GM21786 (cell line): ENCODE measurements at regions not wholly inside any gene's neighbourhood (a gene's known extent, or its start where the extent isn't known, plus 50 kb on each side); places are given as distances from the start of the nearest gene placed in this dataset.

Source experiments
- ATAC-seq: cut with Tn5 transposase; IDR thresholded peaks from one replicate; pipeline ENCODE4 v1.9.1; 2021; ENCODE audit not compliant: unreplicated experiment

DNA sequence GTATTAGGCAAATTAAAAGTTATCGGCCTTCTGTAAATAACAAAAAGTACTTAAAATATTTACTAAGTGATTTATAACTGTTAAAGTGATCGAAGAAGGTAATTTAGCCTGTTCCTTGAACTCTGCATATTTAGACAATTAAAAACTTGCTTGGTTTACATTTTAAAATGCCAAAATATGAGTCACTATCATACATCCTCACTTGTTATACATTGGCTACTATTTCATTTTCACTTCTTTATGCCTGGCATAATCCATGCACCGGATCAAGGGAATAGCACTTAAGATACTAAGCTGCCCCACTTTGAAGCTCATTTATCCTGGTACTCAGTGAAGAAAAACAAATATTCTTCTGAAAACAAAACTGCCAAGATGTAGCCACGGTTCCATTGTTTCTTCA, 344.6 kb downstream of the UBE3D start:
- no peak for ATAC-seq

DNA sequence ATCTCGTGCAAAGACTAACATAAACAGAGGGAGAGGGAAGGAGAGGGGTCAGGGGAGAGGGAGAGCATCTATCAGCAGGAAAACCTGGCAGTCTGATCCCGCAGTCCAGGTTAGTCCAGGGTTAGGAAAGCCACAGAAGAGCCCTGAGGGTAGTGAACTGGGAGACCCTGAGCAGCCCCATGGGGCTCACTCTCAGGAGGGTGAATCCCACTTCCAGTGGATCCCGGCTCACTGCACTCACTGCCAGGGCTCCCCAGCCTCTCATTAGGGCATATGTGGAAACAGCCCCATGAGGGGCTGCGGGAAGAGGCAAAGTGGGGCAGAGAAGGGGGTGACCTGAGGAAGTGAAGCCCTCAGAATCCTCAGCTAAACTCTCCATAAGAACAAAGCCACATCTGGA, 329.9 kb downstream of the UBE3D start:
- ATAC-seq = no peak

DNA sequence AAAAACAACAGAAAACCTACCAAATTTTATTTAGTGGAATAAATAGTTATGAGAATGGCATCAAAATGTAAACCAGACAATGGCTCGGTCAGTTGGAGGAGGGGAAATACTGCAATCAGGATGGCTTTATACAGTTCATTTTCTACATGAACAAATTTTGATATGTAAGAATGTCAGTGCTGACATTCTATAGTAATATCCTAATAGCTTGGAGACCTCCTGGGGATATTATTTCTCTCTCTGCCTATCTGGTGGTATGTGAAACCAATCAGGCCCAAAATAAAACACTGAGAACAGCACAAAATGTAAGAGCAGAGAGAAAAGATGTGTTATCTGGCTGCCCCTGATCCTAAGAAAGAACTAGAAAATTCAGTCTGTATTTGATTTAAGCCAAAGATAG, 327.7 kb downstream of the UBE3D start:
- ATAC-seq = no peak

GRCh38 chr6:82738773-82739172, 326.9 kb downstream of the UBE3D start:
- ATAC-seq = no peak

GRCh38 chr6:82739303-82739702, 326.3 kb downstream of the UBE3D start:
- ATAC-seq = no peak

GRCh38 chr6:82740072-82740471, 325.6 kb downstream of the UBE3D start:
- no peak for ATAC-seq

DNA sequence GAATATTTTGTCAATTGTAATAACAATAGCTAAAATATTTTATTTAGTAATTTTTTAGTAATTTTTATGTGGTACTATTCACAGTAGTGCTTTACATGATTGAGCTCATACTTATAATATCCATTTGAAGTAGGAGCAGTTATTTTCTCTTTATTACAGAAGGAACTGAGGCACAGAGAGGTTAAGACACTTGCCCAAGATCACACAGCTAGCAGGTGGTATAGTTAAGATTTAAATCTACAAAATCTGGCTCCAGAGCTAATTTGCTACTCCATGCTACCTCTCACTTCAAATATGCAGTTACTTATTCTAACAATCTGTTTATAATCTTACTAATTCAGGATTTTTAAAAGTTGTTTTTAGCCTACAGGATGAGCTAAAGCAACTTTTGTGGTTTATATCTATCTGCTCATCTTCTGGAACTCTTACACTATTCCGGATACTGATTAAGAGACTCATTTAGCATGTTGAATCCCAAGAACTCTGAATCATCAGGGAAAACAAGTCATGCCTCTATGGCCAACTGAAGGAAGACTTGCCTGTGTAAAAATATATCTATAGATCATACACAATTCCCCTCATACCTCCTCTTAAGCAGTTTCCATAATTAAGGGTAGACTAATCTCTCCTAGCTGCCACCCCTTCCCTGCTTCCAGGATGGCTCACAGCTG, 324.2 kb downstream of the UBE3D start:
- ATAC-seq = no peak

- no peak for ATAC-seq
Observed at GRCh38 chr6:82741996-82742385, 323.6 kb downstream of the UBE3D start.

- no peak for ATAC-seq
Observed at GRCh38 chr6:82744286-82745015, 321.2 kb downstream of the UBE3D start.

- ATAC-seq = no peak
Observed at GRCh38 chr6:82750556-82750955, 315.1 kb downstream of the UBE3D start.

DNA sequence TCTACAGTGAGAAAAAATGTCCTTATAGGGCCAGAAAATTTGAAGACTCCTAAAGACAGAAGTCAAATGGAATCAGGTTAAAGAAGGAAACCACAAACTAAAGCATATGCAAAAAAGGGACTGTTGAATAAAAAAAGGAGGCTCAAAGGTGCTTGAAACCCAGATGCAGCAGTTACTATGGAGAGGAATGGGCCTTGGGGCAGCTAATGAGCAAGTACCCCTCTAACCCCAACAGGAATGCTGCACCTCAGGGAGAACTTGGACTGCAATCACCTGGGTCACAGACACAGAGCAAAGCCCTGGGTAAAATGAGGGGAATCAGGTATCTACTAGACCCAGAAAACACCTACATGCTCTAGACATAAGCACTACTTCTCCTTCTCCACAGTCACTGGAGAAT, 313.9 kb downstream of the UBE3D start:
- no peak for ATAC-seq

DNA sequence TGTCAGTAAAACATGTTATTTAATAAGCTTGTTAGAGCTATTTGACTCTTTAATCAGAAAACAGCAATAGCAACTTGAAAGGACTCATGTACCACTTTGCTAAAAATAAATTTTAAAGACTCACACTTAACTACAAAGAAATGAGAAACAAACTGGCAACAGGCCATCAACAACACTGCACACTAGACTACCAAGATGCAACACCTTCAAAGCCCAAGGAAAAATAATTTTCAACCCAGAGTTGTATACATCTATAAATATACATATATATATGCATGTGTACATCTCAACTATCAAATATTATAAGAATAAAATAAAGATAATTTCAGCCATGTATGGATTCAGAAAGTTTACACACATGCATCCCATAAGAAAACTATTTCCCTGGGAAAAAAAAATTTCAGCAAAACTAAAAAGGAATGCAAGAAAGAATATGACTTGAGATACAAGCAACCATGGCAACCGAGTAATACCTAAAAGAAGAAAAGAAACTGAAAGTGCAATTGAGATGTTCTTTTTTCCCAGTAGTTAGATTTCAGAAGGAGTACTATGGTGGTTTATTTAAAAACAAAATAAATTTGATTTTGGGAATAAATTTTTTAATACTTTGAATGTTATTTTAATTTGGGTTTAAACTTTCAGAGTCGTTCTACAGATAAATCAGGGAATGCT, 303.8 kb downstream of the UBE3D start:
- peak; percentile 47 for ATAC-seq

- no peak for ATAC-seq
Observed at GRCh38 chr6:82766476-82766875, 299.2 kb downstream of the UBE3D start.

GRCh38 chr6:82767037-82767436, 298.6 kb downstream of the UBE3D start:
- ATAC-seq = no peak

DNA sequence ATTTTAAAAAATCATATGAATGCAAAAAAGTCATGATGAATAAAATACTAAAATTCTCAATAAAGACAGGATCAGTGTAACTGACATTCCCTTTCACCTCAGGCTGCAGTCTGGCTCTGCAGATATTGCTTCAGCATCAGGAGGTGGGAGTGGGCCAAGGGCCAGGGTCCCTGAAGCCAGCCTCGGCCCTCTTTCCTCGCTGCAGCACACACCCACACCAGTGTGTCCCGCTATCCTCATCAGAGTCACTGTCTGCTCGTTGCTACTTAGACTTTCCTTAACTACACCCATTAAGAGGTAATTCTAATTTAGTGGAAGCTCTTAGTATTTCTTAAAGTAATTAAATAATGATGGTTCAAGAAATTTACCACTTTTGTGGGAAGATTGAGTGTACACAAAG, 298.2 kb downstream of the UBE3D start:
- ATAC-seq = no peak

DNA sequence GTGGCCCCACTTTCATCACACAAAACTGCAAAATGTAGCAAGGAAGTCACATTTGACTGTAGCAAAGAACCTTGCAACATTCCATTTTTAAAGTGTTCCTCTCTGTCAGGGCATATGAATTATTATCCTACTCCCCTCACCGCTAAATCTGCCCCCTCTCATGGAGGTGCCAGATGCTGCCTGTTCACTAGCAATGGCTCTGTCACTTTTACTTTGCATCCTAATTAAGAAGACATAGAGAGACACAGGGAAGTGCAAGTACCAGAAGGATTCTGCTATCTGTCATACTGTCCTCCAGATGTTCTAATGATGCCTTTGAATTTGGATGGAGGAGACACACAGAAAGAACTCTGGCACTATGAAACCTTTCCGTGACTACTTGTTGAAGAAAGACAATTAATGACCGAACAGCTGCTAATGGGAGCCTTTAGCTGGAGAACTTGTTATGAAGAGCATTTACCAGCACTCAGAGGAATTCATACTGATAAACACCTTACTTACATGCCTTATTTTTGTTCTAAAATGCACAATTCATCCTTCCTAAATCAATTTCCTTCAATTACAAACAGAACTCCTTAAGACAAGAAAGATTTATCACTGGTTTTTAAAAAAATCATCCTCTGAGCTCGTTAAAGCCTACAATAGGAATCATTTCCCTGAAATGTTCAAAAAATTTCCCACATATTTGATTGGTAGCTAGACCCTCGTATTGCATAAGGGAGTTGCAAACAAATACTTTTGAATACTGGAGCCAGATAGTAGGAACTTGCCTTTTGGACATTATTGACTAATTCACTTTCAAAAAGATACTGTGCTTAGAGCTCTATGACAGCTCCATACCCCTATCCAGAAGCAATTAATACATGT, 292.6 kb downstream of the UBE3D start:
- ATAC-seq = no peak

DNA sequence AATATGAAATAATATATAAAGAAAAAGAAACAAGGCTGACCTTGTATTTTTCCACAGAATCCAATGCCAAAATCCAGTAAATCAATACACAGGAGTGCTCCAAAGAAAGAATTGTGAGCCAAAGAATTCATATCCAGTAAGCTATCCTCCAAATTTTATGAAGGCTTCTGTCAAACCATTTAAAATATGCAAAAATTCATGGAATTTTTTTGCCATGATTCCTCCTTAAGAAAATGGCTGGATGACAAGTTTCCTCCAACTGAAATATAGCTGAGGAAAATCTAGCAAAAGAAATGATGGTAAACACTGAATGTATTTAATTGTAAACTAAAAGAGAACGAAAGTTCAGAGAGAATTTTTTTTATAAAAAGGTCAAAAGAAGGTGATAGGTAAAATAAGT, 290.3 kb downstream of the UBE3D start:
- ATAC-seq = no peak

DNA sequence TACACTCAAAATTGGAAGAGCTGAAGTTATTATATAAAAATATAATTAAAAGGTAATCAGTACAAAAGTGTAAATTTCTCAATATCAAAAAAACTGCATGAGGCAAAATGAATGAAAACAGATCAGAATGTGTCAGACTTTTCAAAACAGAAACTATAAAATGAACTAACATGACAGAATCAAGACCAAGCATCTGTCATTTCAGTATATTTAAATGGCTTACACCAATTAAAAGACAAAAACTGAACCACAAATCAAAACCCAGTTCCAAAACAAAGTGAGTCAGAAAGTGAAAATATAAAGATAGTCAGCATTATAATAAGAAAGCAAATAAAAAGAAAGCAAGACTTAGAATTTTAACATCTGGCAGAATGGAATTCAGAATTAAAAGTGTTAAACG, 289.7 kb downstream of the UBE3D start:
- ATAC-seq = no peak

GRCh38 chr6:82779041-82779440, 286.6 kb downstream of the UBE3D start:
- no peak for ATAC-seq

- no peak for ATAC-seq
Observed at GRCh38 chr6:82780334-82780733, 285.3 kb downstream of the UBE3D start.

DNA sequence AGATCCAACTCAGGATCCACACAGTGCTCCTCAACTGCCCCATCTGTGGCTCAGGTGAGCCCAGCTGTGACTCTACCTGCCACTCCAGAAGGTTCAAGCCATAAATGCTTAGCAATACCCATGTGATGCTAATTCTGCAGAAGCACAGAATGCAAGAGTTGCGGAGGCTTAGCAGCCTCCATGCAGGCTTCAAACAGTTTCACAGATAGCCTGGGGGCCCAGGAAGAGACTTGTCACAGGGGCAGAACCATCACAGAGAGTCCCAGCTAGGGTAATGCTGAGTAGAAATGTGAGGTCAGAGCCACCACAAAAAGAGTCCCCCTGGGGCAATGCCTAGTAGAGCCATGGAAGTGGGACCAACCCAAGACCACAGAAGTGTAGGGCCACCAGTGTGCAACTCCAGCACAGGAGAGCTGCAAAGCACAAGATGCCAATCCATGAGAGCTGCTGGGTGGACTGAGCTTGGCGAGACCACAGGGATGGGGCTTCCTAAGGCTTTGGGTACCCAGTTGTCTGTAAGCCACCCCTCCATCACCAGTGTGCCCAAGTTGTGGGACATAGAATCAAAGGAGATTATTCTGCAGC, 283.9 kb downstream of the UBE3D start:
- ATAC-seq = no peak
